GM06990 (cell line): ENCODE measurements at regions not wholly inside any gene's neighbourhood (a gene's known extent, or its start where the extent isn't known, plus 50 kb on each side); places are given as distances from the start of the nearest gene placed in this dataset.

Source experiments
- DNase-seq: peaks from one replicate; pipeline ENCODE4 v3.0.0-alpha.2; 2011; ENCODE audit not compliant: insufficient read length; ENCODE audit errors: extremely low read depth
- H3K27me3 ChIP-seq: replicated peaks from 2 replicates; pipeline ENCODE4 v1.6.0; 2011; ENCODE audit warnings: low read length; ENCODE audit not compliant: control insufficient read depth, insufficient read depth
- H3K36me3 ChIP-seq: 2 replicates; pipeline ENCODE4 v1.5.1; 2011; ENCODE audit warnings: low read length; ENCODE audit not compliant: control insufficient read depth, insufficient read depth
- H3K4me3 ChIP-seq: replicated peaks from 2 replicates; pipeline ENCODE4 v1.5.1; 2011; ENCODE audit warnings: low read depth, mild to moderate bottlenecking, control low read depth, low read length
- CTCF ChIP-seq: IDR thresholded peaks from 2 replicates; pipeline ENCODE4 v1.5.1; 2011; ENCODE audit warnings: low read length, control low read depth, mild to moderate bottlenecking, inconsistent platforms; ENCODE audit not compliant: insufficient read depth, poor library complexity, severe bottlenecking

- no peaks in the 10 kb centered on the region for H3K36me3 ChIP-seq
- TF ChIP-seq CTCF: peak; percentile 75
- no peak overlapping the region for H3K4me3 ChIP-seq
- DNase-seq: no peak
- no peaks in the 10 kb centered on the region for H3K27me3 ChIP-seq
Observed at GRCh38 chr1:166479052-166479631, 312.3 kb upstream of the FAM78B start.

- H3K4me3 ChIP-seq: no peak overlapping the region
- no peaks in the 10 kb centered on the region for H3K36me3 ChIP-seq
- H3K27me3 ChIP-seq: no peaks in the 10 kb centered on the region
- DNase-seq: no peak
- TF ChIP-seq CTCF: no peak
Observed at GRCh38 chr1:166484471-166484870, 317.7 kb upstream of the FAM78B start.

- DNase-seq: no peak
- Histone ChIP-seq H3K4me3 (no peak overlapping the region), H3K27me3 (no peaks in the 10 kb centered on the region), H3K36me3 (no peaks in the 10 kb centered on the region)
- no peak for TF ChIP-seq CTCF
Observed at GRCh38 chr1:166484871-166485270, 318.1 kb upstream of the FAM78B start.

GRCh38 chr1:166485620-166486019 is 318.8 kb upstream of the FAM78B start:
- no peak overlapping the region for H3K4me3 ChIP-seq
- TF ChIP-seq CTCF: no peak
- no peaks in the 10 kb centered on the region for H3K36me3 ChIP-seq
- no peak for DNase-seq
- no peaks in the 10 kb centered on the region for H3K27me3 ChIP-seq

GRCh38 chr1:166488327-166488726 is 321.5 kb upstream of the FAM78B start:
- TF ChIP-seq CTCF: no peak
- no peak for DNase-seq

DNA sequence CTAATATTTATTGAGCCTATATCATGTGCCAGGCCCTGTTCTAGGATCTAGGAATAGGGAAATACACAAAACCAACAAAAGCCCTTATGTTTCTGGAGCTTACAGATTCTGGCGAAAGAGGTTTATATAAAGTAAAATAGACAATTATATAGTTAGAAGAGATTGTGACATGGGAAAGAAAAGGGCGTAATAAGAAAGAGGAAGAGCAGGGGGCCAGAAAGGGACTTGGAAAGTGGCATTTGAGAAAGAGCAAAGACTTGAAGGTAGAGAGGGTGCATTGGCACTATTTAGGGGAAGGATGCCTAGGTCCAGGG is 322.5 kb upstream of the FAM78B start:
- no peaks in the 10 kb centered on the region for H3K36me3 ChIP-seq
- peak; percentile 19 for DNase-seq
- no peaks in the 10 kb centered on the region for H3K27me3 ChIP-seq
- TF ChIP-seq CTCF: no peak
- peak overlapping the region; percentile 50 for H3K4me3 ChIP-seq

More at GRCh38 chr1:166488327-166488726, 321.5 kb upstream of the FAM78B start:
- Histone ChIP-seq H3K36me3 (no peaks in the 10 kb centered on the region), H3K4me3 (no peak overlapping the region), H3K27me3 (no peaks in the 10 kb centered on the region)
